NT2/D1 (cell line): ENCODE measurements at regions not wholly inside any gene's neighbourhood (a gene's known extent, or its start where the extent isn't known, plus 50 kb on each side); places are given as distances from the start of the nearest gene placed in this dataset.

Experiments used
- YY1 ChIP-seq: IDR thresholded peaks from 2 replicates; pipeline ENCODE4 v1.6.1; 2011; ENCODE audit not compliant: insufficient read length, insufficient read depth
- ZNF274 ChIP-seq: IDR thresholded peaks from 2 replicates; pipeline ENCODE4 v1.6.1; 2011; ENCODE audit warnings: mild to moderate bottlenecking, low read depth, low read length

GRCh38 chr22:26968859-26969523 lies 311.6 kb downstream of the MIAT start:
- TF ChIP-seq YY1 (no peak), ZNF274 (no peak)
